SK-N-SH (cell line): ENCODE measurements at regions not wholly inside any gene's neighbourhood (a gene's known extent, or its start where the extent isn't known, plus 50 kb on each side); places are given as distances from the start of the nearest gene placed in this dataset.

Experiments used
- CTCF ChIA-PET: fragments of 300-600, 350-600 bp; formaldehyde crosslinking; extraction: SDS; loops from one replicate; lab custom pipeline; 2021; lab: Yijun Ruan, JAX
- POLR2A ChIA-PET: fragments of 350-600 bp; sonication (Branson Sonifier 250); formaldehyde crosslinking; extraction: SDS; loops from one replicate; lab custom pipeline; 2020; ENCODE audit warnings: antibody characterized with exemption, inconsistent platforms; lab: Yijun Ruan, JAX
- DNase-seq: peaks from one replicate; pipeline ENCODE4 v3.0.0; 2012
- H2AFZ ChIP-seq: fragments of 200-600 bp; sonication (generic); 2 replicates; pipeline ENCODE4 v1.8.1; 2016; ENCODE audit warnings: antibody characterized with exemption, mild to moderate bottlenecking, low read depth
- H3F3A ChIP-seq: fragments of 200-600 bp; sonication (generic); replicated peaks from 2 replicates; pipeline ENCODE3; 2016; ENCODE audit warnings: antibody characterized with exemption, mild to moderate bottlenecking; ENCODE audit not compliant: insufficient read depth
- H3K27ac ChIP-seq, 2 experiments: fragments of 200-500 bp in 1 of 2; fragments of 200-600 bp in 1 of 2; sonication (Bioruptor generic) in 1 of 2; sonication (generic), shearing (Covaris generic) in 1 of 2; 2 replicates each; pipeline versions ENCODE4 v1.5.1 to v1.6.1; 2014 to 2016; ENCODE audit warnings: low read depth in 2 of 2, inconsistent platforms in 1 of 2, low read length in 1 of 2, mild to moderate bottlenecking in 1 of 2, mixed read lengths in 1 of 2
- H3K27me3 ChIP-seq: fragments of 200-600 bp; sonication (generic), shearing (Covaris generic); 2 replicates; pipeline ENCODE4 v1.6.1; 2016; ENCODE audit warnings: mixed run types; ENCODE audit not compliant: insufficient read depth
- H3K36me3 ChIP-seq, 2 experiments: fragments of 200-500 bp in 1 of 2; fragments of 200-600 bp in 1 of 2; sonication (Bioruptor generic) in 1 of 2; sonication (generic) in 1 of 2; replicated peaks in 1 of 2; 2 replicates each; pipeline versions ENCODE3 to v1.5.1; 2014 to 2016; ENCODE audit warnings: low read length in 1 of 2, mild to moderate bottlenecking in 1 of 2; ENCODE audit not compliant: insufficient read depth in 2 of 2, control insufficient read depth in 1 of 2
- H3K4me1 ChIP-seq, 2 experiments: fragments of 200-500 bp in 1 of 2; fragments of 200-600 bp in 1 of 2; sonication (Bioruptor generic) in 1 of 2; sonication (generic), shearing (Covaris generic) in 1 of 2; 2 replicates each; pipeline versions ENCODE4 v1.5.1 to v1.6.1; 2014 to 2016; ENCODE audit warnings: low read depth in 1 of 2, low read length in 1 of 2, mixed run types in 1 of 2; ENCODE audit not compliant: insufficient read depth in 2 of 2, control insufficient read depth in 1 of 2
- H3K4me2 ChIP-seq: fragments of 200-600 bp; sonication (generic), shearing (Covaris generic); 2 replicates; pipeline ENCODE4 v1.6.1; 2017; ENCODE audit warnings: mixed run types
- H3K4me3 ChIP-seq, 2 experiments: fragments of 200-500 bp in 1 of 2; fragments of 200-600 bp in 1 of 2; sonication (Bioruptor generic) in 1 of 2; sonication (generic), shearing (Covaris generic) in 1 of 2; 2 replicates each; pipeline versions ENCODE4 v1.5.1 to v1.8.1; 2014 to 2016; ENCODE audit warnings: low read depth in 2 of 2, inconsistent platforms in 1 of 2, low read length in 1 of 2, mild to moderate bottlenecking in 1 of 2, mixed read lengths in 1 of 2, moderate library complexity in 1 of 2
- H3K79me2 ChIP-seq: fragments of 200-600 bp; sonication (generic); 2 replicates; pipeline ENCODE4 v1.8.1; 2017; ENCODE audit warnings: mild to moderate bottlenecking; ENCODE audit not compliant: insufficient read depth
- H3K9ac ChIP-seq: fragments of 200-600 bp; sonication (generic); 2 replicates; pipeline ENCODE4 v1.6.1; 2017; ENCODE audit warnings: mixed run types
- H3K9me2 ChIP-seq: fragments of 200-600 bp; sonication (generic); 2 replicates; pipeline ENCODE4 v1.6.1; 2017; ENCODE audit warnings: mixed run types
- H3K9me3 ChIP-seq: fragments of 200-600 bp; sonication (generic); 2 replicates; pipeline ENCODE4 v1.6.1; 2017; ENCODE audit warnings: mixed run types, mild to moderate bottlenecking, moderate library complexity
- H4K20me1 ChIP-seq: fragments of 200-600 bp; sonication (generic); 2 replicates; pipeline ENCODE4 v1.6.1; 2017; ENCODE audit warnings: mild to moderate bottlenecking, mixed run types; ENCODE audit not compliant: insufficient read depth
- IRF3 ChIP-seq: fragments of 150-350 bp; IDR thresholded peaks from 2 replicates; pipeline ENCODE4 v1.6.1; 2016; ENCODE audit warnings: mild to moderate bottlenecking, low read depth, low read length
- MEF2A ChIP-seq: IDR thresholded peaks from 2 replicates; pipeline ENCODE4 v1.4.0; 2012; ENCODE audit warnings: low read depth, borderline replicate concordance
- RXRA ChIP-seq: IDR thresholded peaks from 2 replicates; pipeline ENCODE4 v1.4.0; 2012; ENCODE audit warnings: low read depth, mild to moderate bottlenecking, borderline replicate concordance
- SIN3A ChIP-seq: IDR thresholded peaks from 2 replicates; pipeline ENCODE4 v1.6.1; 2012; ENCODE audit warnings: low read depth, mild to moderate bottlenecking, low read length, moderate library complexity, borderline replicate concordance
- TAF1 ChIP-seq: IDR thresholded peaks from 2 replicates; pipeline ENCODE4 v1.6.1; 2012; ENCODE audit warnings: low read depth, mild to moderate bottlenecking, low read length, moderate library complexity, borderline replicate concordance
- TCF12 ChIP-seq: IDR thresholded peaks from 2 replicates; pipeline ENCODE4 v1.4.0; 2012
- USF1 ChIP-seq: IDR thresholded peaks from 2 replicates; pipeline ENCODE4 v1.4.0; 2012; ENCODE audit warnings: low read depth, borderline replicate concordance
- WGBS: methylation state at CpG from one replicate; pipeline ENCODE4 v1.1.6; 2017; ENCODE audit warnings: low lambda C conversion rate; 5-methylcytosine and 5-hydroxymethylcytosine counted together
- TF ChIP-seq, protein P1 (sequence below): IDR thresholded peaks from 2 replicates; pipeline ENCODE4 v1.4.0; 2012; ENCODE audit warnings: low read depth, borderline replicate concordance
- TF ChIP-seq, protein P2 (sequence below): IDR thresholded peaks from 2 replicates; pipeline ENCODE4 v1.6.1; 2012; ENCODE audit warnings: mild to moderate bottlenecking, low read depth, low read length, moderate library complexity
- TF ChIP-seq, protein P3 (sequence below): IDR thresholded peaks from 2 replicates; pipeline ENCODE4 v1.4.0; 2012; ENCODE audit warnings: low read depth

DNA sequence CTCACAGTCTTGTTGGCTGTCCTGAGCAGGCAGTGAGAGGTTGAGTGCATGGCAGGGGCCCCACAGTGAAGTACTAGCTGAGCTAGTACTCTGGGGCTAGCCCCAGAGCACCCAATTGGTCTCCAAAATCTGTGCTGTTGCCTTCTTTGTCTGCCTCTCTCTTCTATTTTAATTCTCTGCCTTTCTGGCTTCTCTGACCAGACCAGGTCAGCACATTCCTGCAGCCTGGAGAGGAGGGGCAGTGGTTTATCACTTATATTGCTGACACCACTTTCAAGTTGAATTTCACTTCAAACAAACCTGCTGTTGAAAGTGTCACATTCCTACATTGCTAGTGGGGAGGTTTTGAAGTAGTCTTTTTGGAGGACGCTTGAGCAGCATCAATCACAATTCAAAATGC, 628.7 kb downstream of the PTPRU start (continued):
- TF ChIP-seq, protein P1, sequence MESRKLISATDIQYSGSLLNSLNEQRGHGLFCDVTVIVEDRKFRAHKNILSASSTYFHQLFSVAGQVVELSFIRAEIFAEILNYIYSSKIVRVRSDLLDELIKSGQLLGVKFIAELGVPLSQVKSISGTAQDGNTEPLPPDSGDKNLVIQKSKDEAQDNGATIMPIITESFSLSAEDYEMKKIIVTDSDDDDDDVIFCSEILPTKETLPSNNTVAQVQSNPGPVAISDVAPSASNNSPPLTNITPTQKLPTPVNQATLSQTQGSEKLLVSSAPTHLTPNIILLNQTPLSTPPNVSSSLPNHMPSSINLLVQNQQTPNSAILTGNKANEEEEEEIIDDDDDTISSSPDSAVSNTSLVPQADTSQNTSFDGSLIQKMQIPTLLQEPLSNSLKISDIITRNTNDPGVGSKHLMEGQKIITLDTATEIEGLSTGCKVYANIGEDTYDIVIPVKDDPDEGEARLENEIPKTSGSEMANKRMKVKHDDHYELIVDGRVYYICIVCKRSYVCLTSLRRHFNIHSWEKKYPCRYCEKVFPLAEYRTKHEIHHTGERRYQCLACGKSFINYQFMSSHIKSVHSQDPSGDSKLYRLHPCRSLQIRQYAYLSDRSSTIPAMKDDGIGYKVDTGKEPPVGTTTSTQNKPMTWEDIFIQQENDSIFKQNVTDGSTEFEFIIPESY, result no peak
- TF ChIP-seq USF1 (no peak), RXRA (no peak), TAF1 (no peak), SIN3A (no peak)

GRCh38 chr1:29864431-29865022, 628.2 kb downstream of the PTPRU start:
- Histone ChIP-seq H3K79me2 (no peaks in the 10 kb centered on the region), H3K27me3 (no peaks in the 10 kb centered on the region), H3K9me3 (no peaks in the 10 kb centered on the region), H3K9ac (no peak overlapping the region), H3K4me2 (no peak overlapping the region), H3K36me3 (no peaks in the 10 kb centered on the region), H3K4me3 (no peak overlapping the region), H3K4me1 (no peaks in the 10 kb centered on the region; a peak in 1 of 4 replicates), H3K9me2 (no peaks in the 10 kb centered on the region), H3K27ac (no peak overlapping the region), H4K20me1 (no peaks in the 10 kb centered on the region), H3F3A (no peaks in the 10 kb centered on the region), H2AFZ (no peak overlapping the region)
- WGBS, result 31% methylated on average over 5 of the region's 5 CpGs
- ChIA-PET POLR2A (no interaction called here), CTCF (no interaction called here)
- peak; percentile 21 for DNase-seq
- TF ChIP-seq, protein P1, result no peak
- TF ChIP-seq MEF2A (no peak), TCF12 (no peak), IRF3 (no peak)
- TF ChIP-seq, protein P2, sequence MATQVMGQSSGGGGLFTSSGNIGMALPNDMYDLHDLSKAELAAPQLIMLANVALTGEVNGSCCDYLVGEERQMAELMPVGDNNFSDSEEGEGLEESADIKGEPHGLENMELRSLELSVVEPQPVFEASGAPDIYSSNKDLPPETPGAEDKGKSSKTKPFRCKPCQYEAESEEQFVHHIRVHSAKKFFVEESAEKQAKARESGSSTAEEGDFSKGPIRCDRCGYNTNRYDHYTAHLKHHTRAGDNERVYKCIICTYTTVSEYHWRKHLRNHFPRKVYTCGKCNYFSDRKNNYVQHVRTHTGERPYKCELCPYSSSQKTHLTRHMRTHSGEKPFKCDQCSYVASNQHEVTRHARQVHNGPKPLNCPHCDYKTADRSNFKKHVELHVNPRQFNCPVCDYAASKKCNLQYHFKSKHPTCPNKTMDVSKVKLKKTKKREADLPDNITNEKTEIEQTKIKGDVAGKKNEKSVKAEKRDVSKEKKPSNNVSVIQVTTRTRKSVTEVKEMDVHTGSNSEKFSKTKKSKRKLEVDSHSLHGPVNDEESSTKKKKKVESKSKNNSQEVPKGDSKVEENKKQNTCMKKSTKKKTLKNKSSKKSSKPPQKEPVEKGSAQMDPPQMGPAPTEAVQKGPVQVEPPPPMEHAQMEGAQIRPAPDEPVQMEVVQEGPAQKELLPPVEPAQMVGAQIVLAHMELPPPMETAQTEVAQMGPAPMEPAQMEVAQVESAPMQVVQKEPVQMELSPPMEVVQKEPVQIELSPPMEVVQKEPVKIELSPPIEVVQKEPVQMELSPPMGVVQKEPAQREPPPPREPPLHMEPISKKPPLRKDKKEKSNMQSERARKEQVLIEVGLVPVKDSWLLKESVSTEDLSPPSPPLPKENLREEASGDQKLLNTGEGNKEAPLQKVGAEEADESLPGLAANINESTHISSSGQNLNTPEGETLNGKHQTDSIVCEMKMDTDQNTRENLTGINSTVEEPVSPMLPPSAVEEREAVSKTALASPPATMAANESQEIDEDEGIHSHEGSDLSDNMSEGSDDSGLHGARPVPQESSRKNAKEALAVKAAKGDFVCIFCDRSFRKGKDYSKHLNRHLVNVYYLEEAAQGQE, result no peak
- TF ChIP-seq, protein P3, sequence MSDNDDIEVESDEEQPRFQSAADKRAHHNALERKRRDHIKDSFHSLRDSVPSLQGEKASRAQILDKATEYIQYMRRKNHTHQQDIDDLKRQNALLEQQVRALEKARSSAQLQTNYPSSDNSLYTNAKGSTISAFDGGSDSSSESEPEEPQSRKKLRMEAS, result no peak
